Activated naive CD8-positive, alpha-beta T cell treated with anti-CD3 and anti-CD28 coated beads, Interleukin-2, amount 50 U/mL, for 24 hours (primary cell): ENCODE measurements at regions not wholly inside any gene's neighbourhood (a gene's known extent, or its start where the extent isn't known, plus 50 kb on each side); places are given as distances from the start of the nearest gene placed in this dataset.

Experiments used
- ATAC-seq: fragments of 150-1000 bp; cut with Tn5 transposase; one replicate; pipeline ENCODE4 v1.10.0; 2021
- DNase-seq: peaks from one replicate; pipeline ENCODE4 v3.0.0; 2021
- H3K27ac Mint-ChIP-seq: one replicate; pipeline ENCODE4 v1.8.0; 2021; ENCODE audit warnings: mild to moderate bottlenecking, mixed read lengths
- H3K27me3 Mint-ChIP-seq: one replicate; pipeline ENCODE4 v1.8.0; 2021; ENCODE audit warnings: mixed read lengths
- H3K36me3 Mint-ChIP-seq: one replicate; pipeline ENCODE4 v1.8.0; 2021; ENCODE audit warnings: low read depth, mixed read lengths
- H3K4me1 Mint-ChIP-seq: one replicate; pipeline ENCODE4 v1.8.0; 2021; ENCODE audit warnings: mixed read lengths
- H3K4me3 Mint-ChIP-seq: one replicate; pipeline ENCODE4 v1.8.0; 2021; ENCODE audit warnings: mild to moderate bottlenecking, moderate library complexity, mixed read lengths
- H3K9me3 Mint-ChIP-seq: one replicate; pipeline ENCODE4 v1.8.0; 2021; ENCODE audit warnings: mixed read lengths

DNA sequence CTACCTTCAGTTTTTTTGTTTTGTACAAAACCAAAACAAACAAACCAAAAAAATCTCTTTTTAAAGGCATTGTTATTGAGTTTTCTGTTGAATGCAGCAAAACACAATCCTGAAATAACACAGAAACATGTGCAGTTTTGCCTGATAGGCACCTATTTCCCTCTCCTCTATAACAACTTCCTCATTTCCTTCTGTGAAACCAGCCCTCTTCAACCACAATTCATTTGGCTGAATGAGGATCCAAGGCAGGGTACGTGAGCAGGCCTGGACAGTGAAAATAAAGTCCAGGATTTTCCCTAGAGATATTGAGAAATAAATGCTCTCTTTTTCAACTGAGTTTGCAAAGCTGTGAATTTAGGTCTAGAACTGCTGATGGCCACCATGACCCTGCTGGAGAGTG lies 134.8 kb upstream of the LARP1 start:
- no peak overlapping the region for H3K27ac Mint-ChIP-seq

DNA sequence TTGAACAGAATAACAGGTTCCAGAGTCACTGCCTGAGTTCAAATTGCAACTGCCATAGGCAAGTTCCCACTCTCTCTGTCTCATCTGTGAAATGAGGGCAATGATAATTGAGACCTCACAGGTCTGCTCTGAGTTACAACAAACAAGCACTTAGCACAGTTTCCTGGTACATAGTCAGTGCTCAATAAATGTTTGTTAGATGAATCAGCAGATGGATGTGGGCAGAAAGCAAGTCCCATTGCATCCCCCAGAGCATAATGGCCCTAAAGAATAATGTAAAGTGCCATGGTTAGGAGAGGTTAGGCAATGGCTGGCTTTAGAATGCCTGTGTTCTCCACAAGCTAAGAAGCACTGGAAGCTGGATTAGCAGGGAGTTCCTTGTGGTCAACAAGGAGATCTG lies 136.5 kb upstream of the LARP1 start:
- no peaks in the 10 kb centered on the region for H3K27me3 Mint-ChIP-seq
- H3K27ac Mint-ChIP-seq = no peak overlapping the region
- DNase-seq (no peak), ATAC-seq (no peak)
- H3K36me3 Mint-ChIP-seq = no peaks in the 10 kb centered on the region
- H3K4me3 Mint-ChIP-seq = no peak overlapping the region
- no peaks in the 10 kb centered on the region for H3K9me3 Mint-ChIP-seq
- no peaks in the 10 kb centered on the region for H3K4me1 Mint-ChIP-seq

More for the DNA sequence above, 134.8 kb upstream of the LARP1 start:
- no peak for ATAC-seq
- DNase-seq = no peak
- no peaks in the 10 kb centered on the region for H3K9me3 Mint-ChIP-seq
- no peaks in the 10 kb centered on the region for H3K27me3 Mint-ChIP-seq
- H3K4me3 Mint-ChIP-seq = no peak overlapping the region
- H3K4me1 Mint-ChIP-seq = no peaks in the 10 kb centered on the region
- H3K36me3 Mint-ChIP-seq = no peaks in the 10 kb centered on the region

- peaks cover 9% of the 10 kb centered on the region for H3K4me1 Mint-ChIP-seq
- ATAC-seq (no peak), DNase-seq (no peak)
- no peaks in the 10 kb centered on the region for H3K36me3 Mint-ChIP-seq
- no peak overlapping the region for H3K4me3 Mint-ChIP-seq
- H3K9me3 Mint-ChIP-seq = no peaks in the 10 kb centered on the region
- peaks cover 32% of the 10 kb centered on the region for H3K27me3 Mint-ChIP-seq
- H3K27ac Mint-ChIP-seq = no peak overlapping the region
Measured at GRCh38 chr5:154614595-154614994, 136.6 kb upstream of the HAND1 start.

DNA sequence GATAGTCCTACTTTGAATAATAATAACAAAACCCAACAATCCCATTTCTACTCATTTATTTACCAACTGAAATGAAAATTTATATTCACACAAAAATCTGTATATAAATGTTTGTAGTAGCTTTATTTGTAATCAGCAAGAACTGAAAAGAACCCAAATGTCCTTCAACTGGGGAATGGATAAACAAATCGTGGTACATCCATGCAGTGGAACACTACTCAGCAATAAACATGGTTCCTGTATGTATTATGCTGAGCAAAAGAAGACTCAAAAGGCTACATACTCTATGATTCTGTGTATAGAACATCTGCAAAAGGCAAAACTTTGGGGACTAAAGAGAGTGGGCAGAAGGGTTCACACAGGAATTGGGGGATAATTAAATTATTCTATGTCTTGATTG lies 136.1 kb upstream of the HAND1 start:
- Mint-ChIP-seq H3K9me3 (no peaks in the 10 kb centered on the region), H3K4me3 (no peak overlapping the region), H3K36me3 (no peaks in the 10 kb centered on the region), H3K27ac (no peak overlapping the region), H3K4me1 (peaks cover 9% of the 10 kb centered on the region), H3K27me3 (peaks cover 37% of the 10 kb centered on the region)
- ATAC-seq = no peak
- no peak for DNase-seq

DNA sequence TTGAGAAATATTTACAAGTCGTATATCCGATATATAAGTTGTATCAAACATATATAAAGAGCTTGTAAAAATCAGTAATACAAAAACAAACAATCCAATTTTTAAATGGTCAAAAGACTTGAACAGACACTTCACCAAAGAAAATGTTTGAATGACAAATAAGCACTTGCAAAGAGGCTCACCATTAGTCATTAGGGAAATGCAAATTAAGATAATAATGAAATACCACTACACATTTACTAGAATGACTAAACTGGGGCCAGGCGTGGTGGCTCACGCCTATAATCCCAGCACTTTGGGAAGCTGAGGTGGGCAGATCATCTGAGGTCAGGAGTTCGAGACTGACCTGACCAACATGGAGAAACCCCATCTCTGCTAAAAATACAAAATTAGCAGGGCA lies 134.6 kb upstream of the HAND1 start:
- DNase-seq = no peak
- Mint-ChIP-seq H3K4me3 (no peak overlapping the region), H3K36me3 (no peaks in the 10 kb centered on the region), H3K27ac (no peak overlapping the region), H3K4me1 (peaks cover 9% of the 10 kb centered on the region), H3K27me3 (peaks cover 42% of the 10 kb centered on the region), H3K9me3 (no peaks in the 10 kb centered on the region)
- ATAC-seq = no peak

GRCh38 chr5:154611341-154611767 lies 133.3 kb upstream of the HAND1 start:
- ATAC-seq = no peak
- no peaks in the 10 kb centered on the region for H3K9me3 Mint-ChIP-seq
- H3K4me1 Mint-ChIP-seq = peaks cover 9% of the 10 kb centered on the region
- H3K27ac Mint-ChIP-seq = no peak overlapping the region
- DNase-seq = no peak
- H3K4me3 Mint-ChIP-seq = peak overlapping the region; percentile 32
- no peaks in the 10 kb centered on the region for H3K36me3 Mint-ChIP-seq
- peaks cover 51% of the 10 kb centered on the region for H3K27me3 Mint-ChIP-seq

- H3K27ac Mint-ChIP-seq = no peak overlapping the region
- H3K4me3 Mint-ChIP-seq = no peak overlapping the region
- peak; percentile 79 for DNase-seq
- peaks cover 9% of the 10 kb centered on the region for H3K4me1 Mint-ChIP-seq
- H3K9me3 Mint-ChIP-seq = no peaks in the 10 kb centered on the region
- H3K27me3 Mint-ChIP-seq = peaks cover 55% of the 10 kb centered on the region
- ATAC-seq = peak; percentile 89
- no peaks in the 10 kb centered on the region for H3K36me3 Mint-ChIP-seq
Measured at GRCh38 chr5:154610321-154611154, 132.5 kb upstream of the HAND1 start.

- Mint-ChIP-seq H3K4me3 (no peak overlapping the region), H3K27ac (no peak overlapping the region), H3K27me3 (peaks cover 67% of the 10 kb centered on the region), H3K36me3 (no peaks in the 10 kb centered on the region), H3K4me1 (peaks cover 9% of the 10 kb centered on the region), H3K9me3 (no peaks in the 10 kb centered on the region)
- ATAC-seq (no peak), DNase-seq (no peak)
Measured at GRCh38 chr5:154609251-154609650, 131.2 kb upstream of the HAND1 start.

GRCh38 chr5:154608531-154609011 lies 130.5 kb upstream of the HAND1 start:
- no peak for ATAC-seq
- no peak for DNase-seq
- H3K4me1 Mint-ChIP-seq = peaks cover 9% of the 10 kb centered on the region
- no peaks in the 10 kb centered on the region for H3K9me3 Mint-ChIP-seq
- H3K4me3 Mint-ChIP-seq = no peak overlapping the region
- H3K27ac Mint-ChIP-seq = no peak overlapping the region
- H3K36me3 Mint-ChIP-seq = no peaks in the 10 kb centered on the region
- peaks cover 74% of the 10 kb centered on the region for H3K27me3 Mint-ChIP-seq

GRCh38 chr5:154607746-154608145 lies 129.7 kb upstream of the HAND1 start:
- H3K4me1 Mint-ChIP-seq = peaks cover 9% of the 10 kb centered on the region
- H3K4me3 Mint-ChIP-seq = no peak overlapping the region
- H3K27ac Mint-ChIP-seq = no peak overlapping the region
- H3K9me3 Mint-ChIP-seq = no peaks in the 10 kb centered on the region
- ATAC-seq (no peak), DNase-seq (no peak)
- peaks cover 76% of the 10 kb centered on the region for H3K27me3 Mint-ChIP-seq
- H3K36me3 Mint-ChIP-seq = no peaks in the 10 kb centered on the region

DNA sequence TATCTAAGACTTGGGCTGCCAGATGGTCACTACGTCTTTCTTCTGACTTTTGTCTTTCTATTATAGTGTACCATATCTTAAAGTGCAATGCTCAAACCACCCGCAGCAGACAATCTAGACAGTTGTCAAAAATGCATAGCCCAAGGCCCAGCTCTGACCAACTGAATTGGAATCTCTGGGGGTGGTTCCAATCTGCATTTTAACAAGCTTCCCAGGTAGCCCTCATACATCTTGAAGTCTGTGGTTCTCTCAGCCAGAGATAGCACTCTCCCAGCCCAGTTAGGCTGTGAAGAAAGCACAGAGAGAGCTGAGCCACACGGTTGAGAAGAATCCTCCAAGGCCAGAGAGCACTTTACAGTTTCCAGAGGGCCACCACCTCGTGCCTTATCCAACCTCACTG lies 128.2 kb upstream of the HAND1 start:
- H3K4me3 Mint-ChIP-seq = no peak overlapping the region
- H3K4me1 Mint-ChIP-seq = peaks cover 3% of the 10 kb centered on the region
- H3K36me3 Mint-ChIP-seq = no peaks in the 10 kb centered on the region
- no peaks in the 10 kb centered on the region for H3K9me3 Mint-ChIP-seq
- no peak overlapping the region for H3K27ac Mint-ChIP-seq
- DNase-seq (no peak), ATAC-seq (no peak)
- peaks cover 74% of the 10 kb centered on the region for H3K27me3 Mint-ChIP-seq

DNA sequence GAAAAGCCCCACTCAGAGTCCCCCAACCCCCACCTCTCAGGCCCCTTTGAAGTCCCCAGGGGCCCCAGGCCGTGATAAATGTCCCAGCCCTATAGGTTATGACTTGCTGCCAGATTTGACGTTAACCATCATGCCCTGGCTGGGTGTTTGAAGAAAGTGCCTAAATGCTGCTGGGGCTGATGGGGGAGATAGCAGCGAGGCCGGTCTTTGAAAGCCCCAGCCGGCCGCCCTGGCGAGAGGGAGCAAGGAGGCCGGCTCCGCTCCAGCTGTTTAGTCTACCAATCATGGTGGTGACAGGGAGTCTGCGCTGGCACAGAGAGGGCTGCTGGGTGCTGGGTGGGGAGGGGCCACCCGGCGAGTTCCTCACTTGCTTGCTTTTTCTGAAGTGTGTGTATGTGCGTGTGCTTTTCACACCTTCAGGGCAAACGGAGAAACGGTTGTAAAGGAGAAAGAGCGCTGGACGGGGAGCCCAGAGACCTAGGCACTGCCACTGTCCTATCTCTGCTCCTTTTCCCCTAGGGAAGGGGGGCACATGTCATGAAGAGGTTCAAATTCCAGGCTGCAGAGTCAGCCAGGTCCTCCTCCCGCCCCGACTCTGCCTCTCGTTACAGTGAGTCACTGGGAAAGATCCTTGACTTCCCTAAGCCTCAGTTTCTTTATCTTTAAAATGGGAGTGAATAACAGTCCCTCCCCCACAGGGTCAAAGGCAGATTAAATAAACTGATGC lies 126.1 kb upstream of the HAND1 start:
- H3K36me3 Mint-ChIP-seq = no peaks in the 10 kb centered on the region
- H3K9me3 Mint-ChIP-seq = no peaks in the 10 kb centered on the region
- ATAC-seq = no peak
- no peaks in the 10 kb centered on the region for H3K4me1 Mint-ChIP-seq
- H3K27ac Mint-ChIP-seq = no peak overlapping the region
- peaks cover 70% of the 10 kb centered on the region for H3K27me3 Mint-ChIP-seq
- no peak overlapping the region for H3K4me3 Mint-ChIP-seq
- DNase-seq = no peak

- no peak for DNase-seq
- H3K36me3 Mint-ChIP-seq = no peaks in the 10 kb centered on the region
- H3K27ac Mint-ChIP-seq = no peak overlapping the region
- ATAC-seq = no peak
- H3K4me1 Mint-ChIP-seq = no peaks in the 10 kb centered on the region
- H3K27me3 Mint-ChIP-seq = peaks cover 68% of the 10 kb centered on the region
- H3K9me3 Mint-ChIP-seq = no peaks in the 10 kb centered on the region
- no peak overlapping the region for H3K4me3 Mint-ChIP-seq
Measured at GRCh38 chr5:154603485-154603884, 125.5 kb upstream of the HAND1 start.

- no peak overlapping the region for H3K4me3 Mint-ChIP-seq
- H3K9me3 Mint-ChIP-seq = no peaks in the 10 kb centered on the region
- no peak overlapping the region for H3K27ac Mint-ChIP-seq
- ATAC-seq (no peak), DNase-seq (no peak)
- H3K27me3 Mint-ChIP-seq = peaks cover 70% of the 10 kb centered on the region
- no peaks in the 10 kb centered on the region for H3K4me1 Mint-ChIP-seq
- H3K36me3 Mint-ChIP-seq = no peaks in the 10 kb centered on the region
Measured at GRCh38 chr5:154603011-154603410, 125.0 kb upstream of the HAND1 start.

GRCh38 chr5:154601014-154601413 lies 123.0 kb upstream of the HAND1 start:
- no peaks in the 10 kb centered on the region for H3K4me1 Mint-ChIP-seq
- H3K36me3 Mint-ChIP-seq = no peaks in the 10 kb centered on the region
- no peak for DNase-seq
- H3K9me3 Mint-ChIP-seq = no peaks in the 10 kb centered on the region
- H3K27ac Mint-ChIP-seq = no peak overlapping the region
- no peak for ATAC-seq
- peaks cover 67% of the 10 kb centered on the region for H3K27me3 Mint-ChIP-seq
- no peak overlapping the region for H3K4me3 Mint-ChIP-seq
